ENCODE measurements at regions not wholly inside any gene's neighbourhood (a gene's known extent, or its start where the extent isn't known, plus 50 kb on each side); places are given as distances from the start of the nearest gene placed in this dataset.

DNA sequence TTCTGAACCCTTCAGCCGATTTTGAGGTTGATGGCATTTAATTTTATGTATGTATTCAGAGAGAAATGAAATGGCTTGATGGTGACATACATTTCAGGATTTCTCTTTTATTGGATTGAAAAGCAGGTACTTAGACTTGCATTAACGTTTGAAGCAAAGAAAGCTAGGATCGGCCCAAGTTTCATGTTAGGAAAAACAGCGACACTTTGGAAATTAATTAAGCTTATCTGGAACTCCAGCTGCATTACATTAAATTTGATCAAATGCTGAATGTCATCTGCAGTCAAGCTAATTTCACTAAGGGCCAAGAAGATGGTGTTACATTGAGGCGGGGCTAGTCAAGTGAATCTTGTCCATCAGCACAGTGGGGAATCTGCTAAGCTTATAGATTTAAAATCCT lies 441.8 kb downstream of the IRS1 start (continued):
- TF ChIP-seq, protein P1, sequence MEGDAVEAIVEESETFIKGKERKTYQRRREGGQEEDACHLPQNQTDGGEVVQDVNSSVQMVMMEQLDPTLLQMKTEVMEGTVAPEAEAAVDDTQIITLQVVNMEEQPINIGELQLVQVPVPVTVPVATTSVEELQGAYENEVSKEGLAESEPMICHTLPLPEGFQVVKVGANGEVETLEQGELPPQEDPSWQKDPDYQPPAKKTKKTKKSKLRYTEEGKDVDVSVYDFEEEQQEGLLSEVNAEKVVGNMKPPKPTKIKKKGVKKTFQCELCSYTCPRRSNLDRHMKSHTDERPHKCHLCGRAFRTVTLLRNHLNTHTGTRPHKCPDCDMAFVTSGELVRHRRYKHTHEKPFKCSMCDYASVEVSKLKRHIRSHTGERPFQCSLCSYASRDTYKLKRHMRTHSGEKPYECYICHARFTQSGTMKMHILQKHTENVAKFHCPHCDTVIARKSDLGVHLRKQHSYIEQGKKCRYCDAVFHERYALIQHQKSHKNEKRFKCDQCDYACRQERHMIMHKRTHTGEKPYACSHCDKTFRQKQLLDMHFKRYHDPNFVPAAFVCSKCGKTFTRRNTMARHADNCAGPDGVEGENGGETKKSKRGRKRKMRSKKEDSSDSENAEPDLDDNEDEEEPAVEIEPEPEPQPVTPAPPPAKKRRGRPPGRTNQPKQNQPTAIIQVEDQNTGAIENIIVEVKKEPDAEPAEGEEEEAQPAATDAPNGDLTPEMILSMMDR (conservative IDR thresholded peaks at IDR 0.05; ENCODE audit: low read depth in 2 of 2) = no peak
- no peak for TF ChIP-seq NANOG (IDR thresholded peaks at IDR 0.05; ENCODE audit: borderline replicate concordance)
- TF ChIP-seq ZNF114 (CRISPR knock-in tag; IDR thresholded peaks at IDR 0.05) = no peak
- no peak for TF ChIP-seq EZH2phosphoT487 (IDR thresholded peaks at IDR 0.05; ENCODE audit: unreplicated experiment)
- no peak for TF ChIP-seq JUNB (IDR thresholded peaks at IDR 0.05; ENCODE audit: unreplicated experiment)
- no peak for TF ChIP-seq ZNF331 (CRISPR knock-in tag; IDR thresholded peaks at IDR 0.05; ENCODE audit: low read depth)

DNA sequence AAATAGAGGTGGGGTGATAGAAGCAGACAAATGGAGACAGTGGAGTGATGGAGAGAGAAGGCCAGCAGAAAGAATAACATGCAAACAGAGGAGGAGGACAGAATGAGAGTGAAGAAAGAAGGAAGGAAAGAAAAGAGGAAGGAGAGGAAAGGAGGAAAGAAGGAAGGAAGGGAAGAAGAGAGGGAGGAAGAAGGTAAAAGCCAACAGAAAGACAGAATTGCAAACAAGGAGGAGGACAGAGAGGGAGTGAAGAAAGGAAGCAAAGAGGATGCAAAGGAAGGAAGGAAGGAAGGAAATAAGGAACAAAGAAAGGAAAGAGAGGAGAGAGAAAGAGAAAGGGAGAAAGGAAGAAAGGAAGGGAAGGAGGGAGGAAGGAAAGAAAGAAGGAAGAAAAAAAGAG lies 444.0 kb downstream of the IRS1 start:
- H3K27me3 ChIP-seq (ENCODE audit: insufficient read depth) = no peaks in the 10 kb centered on the region
- H3K4me3 Mint-ChIP-seq = no peak overlapping the region
- TF ChIP-seq EZH2 (IDR thresholded peaks at IDR 0.05; ENCODE audit: low read depth, unreplicated experiment) (no peak), CREB1 (CRISPR knock-in tag; IDR thresholded peaks at IDR 0.05; ENCODE audit: low read depth) (no peak), NANOG (IDR thresholded peaks at IDR 0.05; ENCODE audit: borderline replicate concordance) (no peak), JUNB (IDR thresholded peaks at IDR 0.05; ENCODE audit: unreplicated experiment) (no peak), POLR2AphosphoS5 (IDR thresholded peaks at IDR 0.05; ENCODE audit: low read depth) (no peak), ZNF331 (CRISPR knock-in tag; IDR thresholded peaks at IDR 0.05; ENCODE audit: low read depth) (no peak), STAT1 (IDR thresholded peaks at IDR 0.05; ENCODE audit: unreplicated experiment) (no peak), EZH2phosphoT487 (IDR thresholded peaks at IDR 0.05; ENCODE audit: unreplicated experiment) (no peak), ZNF114 (CRISPR knock-in tag; IDR thresholded peaks at IDR 0.05) (no peak)
- TF ChIP-seq, protein P2, sequence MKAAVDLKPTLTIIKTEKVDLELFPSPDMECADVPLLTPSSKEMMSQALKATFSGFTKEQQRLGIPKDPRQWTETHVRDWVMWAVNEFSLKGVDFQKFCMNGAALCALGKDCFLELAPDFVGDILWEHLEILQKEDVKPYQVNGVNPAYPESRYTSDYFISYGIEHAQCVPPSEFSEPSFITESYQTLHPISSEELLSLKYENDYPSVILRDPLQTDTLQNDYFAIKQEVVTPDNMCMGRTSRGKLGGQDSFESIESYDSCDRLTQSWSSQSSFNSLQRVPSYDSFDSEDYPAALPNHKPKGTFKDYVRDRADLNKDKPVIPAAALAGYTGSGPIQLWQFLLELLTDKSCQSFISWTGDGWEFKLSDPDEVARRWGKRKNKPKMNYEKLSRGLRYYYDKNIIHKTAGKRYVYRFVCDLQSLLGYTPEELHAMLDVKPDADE (IDR thresholded peaks at IDR 0.05) = no peak
- TF ChIP-seq, protein P3, sequence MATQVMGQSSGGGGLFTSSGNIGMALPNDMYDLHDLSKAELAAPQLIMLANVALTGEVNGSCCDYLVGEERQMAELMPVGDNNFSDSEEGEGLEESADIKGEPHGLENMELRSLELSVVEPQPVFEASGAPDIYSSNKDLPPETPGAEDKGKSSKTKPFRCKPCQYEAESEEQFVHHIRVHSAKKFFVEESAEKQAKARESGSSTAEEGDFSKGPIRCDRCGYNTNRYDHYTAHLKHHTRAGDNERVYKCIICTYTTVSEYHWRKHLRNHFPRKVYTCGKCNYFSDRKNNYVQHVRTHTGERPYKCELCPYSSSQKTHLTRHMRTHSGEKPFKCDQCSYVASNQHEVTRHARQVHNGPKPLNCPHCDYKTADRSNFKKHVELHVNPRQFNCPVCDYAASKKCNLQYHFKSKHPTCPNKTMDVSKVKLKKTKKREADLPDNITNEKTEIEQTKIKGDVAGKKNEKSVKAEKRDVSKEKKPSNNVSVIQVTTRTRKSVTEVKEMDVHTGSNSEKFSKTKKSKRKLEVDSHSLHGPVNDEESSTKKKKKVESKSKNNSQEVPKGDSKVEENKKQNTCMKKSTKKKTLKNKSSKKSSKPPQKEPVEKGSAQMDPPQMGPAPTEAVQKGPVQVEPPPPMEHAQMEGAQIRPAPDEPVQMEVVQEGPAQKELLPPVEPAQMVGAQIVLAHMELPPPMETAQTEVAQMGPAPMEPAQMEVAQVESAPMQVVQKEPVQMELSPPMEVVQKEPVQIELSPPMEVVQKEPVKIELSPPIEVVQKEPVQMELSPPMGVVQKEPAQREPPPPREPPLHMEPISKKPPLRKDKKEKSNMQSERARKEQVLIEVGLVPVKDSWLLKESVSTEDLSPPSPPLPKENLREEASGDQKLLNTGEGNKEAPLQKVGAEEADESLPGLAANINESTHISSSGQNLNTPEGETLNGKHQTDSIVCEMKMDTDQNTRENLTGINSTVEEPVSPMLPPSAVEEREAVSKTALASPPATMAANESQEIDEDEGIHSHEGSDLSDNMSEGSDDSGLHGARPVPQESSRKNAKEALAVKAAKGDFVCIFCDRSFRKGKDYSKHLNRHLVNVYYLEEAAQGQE (IDR thresholded peaks at IDR 0.05; ENCODE audit: unreplicated experiment) = no peak
- TF ChIP-seq, protein P4, sequence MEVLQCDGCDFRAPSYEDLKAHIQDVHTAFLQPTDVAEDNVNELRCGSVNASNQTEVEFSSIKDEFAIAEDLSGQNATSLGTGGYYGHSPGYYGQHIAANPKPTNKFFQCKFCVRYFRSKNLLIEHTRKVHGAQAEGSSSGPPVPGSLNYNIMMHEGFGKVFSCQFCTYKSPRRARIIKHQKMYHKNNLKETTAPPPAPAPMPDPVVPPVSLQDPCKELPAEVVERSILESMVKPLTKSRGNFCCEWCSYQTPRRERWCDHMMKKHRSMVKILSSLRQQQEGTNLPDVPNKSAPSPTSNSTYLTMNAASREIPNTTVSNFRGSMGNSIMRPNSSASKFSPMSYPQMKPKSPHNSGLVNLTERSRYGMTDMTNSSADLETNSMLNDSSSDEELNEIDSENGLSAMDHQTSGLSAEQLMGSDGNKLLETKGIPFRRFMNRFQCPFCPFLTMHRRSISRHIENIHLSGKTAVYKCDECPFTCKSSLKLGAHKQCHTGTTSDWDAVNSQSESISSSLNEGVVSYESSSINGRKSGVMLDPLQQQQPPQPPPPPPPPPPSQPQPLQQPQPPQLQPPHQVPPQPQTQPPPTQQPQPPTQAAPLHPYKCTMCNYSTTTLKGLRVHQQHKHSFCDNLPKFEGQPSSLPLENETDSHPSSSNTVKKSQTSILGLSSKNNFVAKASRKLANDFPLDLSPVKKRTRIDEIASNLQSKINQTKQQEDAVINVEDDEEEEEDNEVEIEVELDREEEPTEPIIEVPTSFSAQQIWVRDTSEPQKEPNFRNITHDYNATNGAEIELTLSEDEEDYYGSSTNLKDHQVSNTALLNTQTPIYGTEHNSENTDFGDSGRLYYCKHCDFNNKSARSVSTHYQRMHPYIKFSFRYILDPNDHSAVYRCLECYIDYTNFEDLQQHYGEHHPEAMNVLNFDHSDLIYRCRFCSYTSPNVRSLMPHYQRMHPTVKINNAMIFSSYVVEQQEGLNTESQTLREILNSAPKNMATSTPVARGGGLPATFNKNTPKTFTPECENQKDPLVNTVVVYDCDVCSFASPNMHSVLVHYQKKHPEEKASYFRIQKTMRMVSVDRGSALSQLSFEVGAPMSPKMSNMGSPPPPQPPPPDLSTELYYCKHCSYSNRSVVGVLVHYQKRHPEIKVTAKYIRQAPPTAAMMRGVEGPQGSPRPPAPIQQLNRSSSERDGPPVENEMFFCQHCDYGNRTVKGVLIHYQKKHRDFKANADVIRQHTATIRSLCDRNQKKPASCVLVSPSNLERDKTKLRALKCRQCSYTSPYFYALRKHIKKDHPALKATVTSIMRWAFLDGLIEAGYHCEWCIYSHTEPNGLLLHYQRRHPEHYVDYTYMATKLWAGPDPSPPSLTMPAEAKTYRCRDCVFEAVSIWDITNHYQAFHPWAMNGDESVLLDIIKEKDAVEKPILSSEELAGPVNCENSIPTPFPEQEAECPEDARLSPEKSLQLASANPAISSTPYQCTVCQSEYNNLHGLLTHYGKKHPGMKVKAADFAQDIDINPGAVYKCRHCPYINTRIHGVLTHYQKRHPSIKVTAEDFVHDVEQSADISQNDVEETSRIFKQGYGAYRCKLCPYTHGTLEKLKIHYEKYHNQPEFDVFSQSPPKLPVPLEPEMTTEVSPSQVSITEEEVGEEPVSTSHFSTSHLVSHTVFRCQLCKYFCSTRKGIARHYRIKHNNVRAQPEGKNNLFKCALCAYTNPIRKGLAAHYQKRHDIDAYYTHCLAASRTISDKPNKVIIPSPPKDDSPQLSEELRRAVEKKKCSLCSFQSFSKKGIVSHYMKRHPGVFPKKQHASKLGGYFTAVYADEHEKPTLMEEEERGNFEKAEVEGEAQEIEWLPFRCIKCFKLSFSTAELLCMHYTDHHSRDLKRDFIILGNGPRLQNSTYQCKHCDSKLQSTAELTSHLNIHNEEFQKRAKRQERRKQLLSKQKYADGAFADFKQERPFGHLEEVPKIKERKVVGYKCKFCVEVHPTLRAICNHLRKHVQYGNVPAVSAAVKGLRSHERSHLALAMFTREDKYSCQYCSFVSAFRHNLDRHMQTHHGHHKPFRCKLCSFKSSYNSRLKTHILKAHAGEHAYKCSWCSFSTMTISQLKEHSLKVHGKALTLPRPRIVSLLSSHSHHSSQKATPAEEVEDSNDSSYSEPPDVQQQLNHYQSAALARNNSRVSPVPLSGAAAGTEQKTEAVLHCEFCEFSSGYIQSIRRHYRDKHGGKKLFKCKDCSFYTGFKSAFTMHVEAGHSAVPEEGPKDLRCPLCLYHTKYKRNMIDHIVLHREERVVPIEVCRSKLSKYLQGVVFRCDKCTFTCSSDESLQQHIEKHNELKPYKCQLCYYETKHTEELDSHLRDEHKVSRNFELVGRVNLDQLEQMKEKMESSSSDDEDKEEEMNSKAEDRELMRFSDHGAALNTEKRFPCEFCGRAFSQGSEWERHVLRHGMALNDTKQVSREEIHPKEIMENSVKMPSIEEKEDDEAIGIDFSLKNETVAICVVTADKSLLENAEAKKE (CRISPR knock-in tag; IDR thresholded peaks at IDR 0.05) = no peak
- H3K36me3 Mint-ChIP-seq (ENCODE audit: low read depth) = no peaks in the 10 kb centered on the region
- no peak overlapping the region for H2AFZ ChIP-seq
- no peaks in the 10 kb centered on the region for H4K20me1 ChIP-seq (replicated peaks; ENCODE audit: insufficient read depth)
- H3K79me2 ChIP-seq (replicated peaks; ENCODE audit: insufficient read depth) = no peaks in the 10 kb centered on the region
- H3K9me3 Mint-ChIP-seq = no peaks in the 10 kb centered on the region
- H3K4me1 ChIP-seq (ENCODE audit: insufficient read depth) = no peaks in the 10 kb centered on the region
- no peak overlapping the region for H3K4me2 ChIP-seq
- H3K27ac Mint-ChIP-seq = no peak overlapping the region
- no peaks in the 10 kb centered on the region for H3K36me3 ChIP-seq (ENCODE audit: insufficient read depth)
- no peak overlapping the region for H3K4me3 ChIP-seq
- H3K9me2 ChIP-seq (ENCODE audit: insufficient read depth) = peaks cover 11% of the 10 kb centered on the region
- peaks cover 9% of the 10 kb centered on the region for H3K4me1 Mint-ChIP-seq
- DNase-seq (ENCODE audit: low spot score) = no peak
- no peak for ATAC-seq
- H3K27me3 Mint-ChIP-seq (ENCODE audit: insufficient read depth, low read depth, poor library complexity) = peaks cover 1% of the 10 kb centered on the region
- H3K27ac ChIP-seq (ENCODE audit: low read depth) = no peak overlapping the region
- no peaks in the 10 kb centered on the region for H3F3A ChIP-seq (replicated peaks; ENCODE audit: low read depth)
